ENCODE measurements at regions not wholly inside any gene's neighbourhood (a gene's known extent, or its start where the extent isn't known, plus 50 kb on each side); places are given as distances from the start of the nearest gene placed in this dataset.

DNA sequence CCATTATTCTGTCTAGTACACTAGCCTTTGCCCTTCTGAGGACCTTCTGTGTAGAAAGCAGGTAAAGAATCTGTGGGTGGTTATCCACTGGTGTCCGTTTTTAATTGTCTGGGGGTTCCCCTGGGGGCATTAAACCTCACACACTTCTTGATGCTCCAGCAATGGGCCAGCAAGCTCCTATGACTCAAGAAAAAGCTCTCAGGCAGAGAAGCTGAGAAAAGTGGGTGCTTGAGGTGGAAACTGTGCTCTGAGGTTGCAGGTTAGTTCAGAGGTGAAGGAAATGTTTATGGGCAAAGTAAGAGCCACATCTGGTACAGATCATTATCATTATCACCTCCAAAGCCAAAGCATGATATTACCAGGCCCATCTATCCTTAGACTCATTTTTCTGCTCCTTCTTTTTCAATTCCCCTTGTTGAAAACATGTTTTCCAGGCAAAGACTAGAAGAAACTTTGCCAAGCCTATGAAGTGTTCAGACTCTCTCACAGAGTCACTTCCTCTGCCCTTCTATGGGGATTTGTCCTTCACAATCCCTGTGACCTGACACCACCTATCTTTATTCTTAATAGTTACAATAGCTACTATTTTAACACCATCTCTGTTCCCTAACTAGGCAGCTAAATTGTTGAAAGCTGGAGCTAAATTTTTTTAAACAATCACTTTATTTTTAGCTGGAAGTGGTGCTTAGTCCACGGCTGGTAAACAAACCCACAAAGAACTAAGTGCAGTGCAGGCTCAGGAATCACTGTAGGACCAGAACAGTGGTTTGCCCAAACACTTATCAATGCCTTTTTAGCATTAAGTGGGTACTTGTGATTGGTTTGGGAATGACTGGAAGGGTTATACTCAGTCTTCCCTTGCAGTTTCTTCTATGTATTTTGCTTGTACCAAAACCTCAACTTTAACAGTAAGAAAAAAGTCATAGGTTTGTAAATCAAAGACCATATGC, 512.8 kb upstream of the POU3F3 start:
- no peak for DNase-seq (ENCODE audit: extremely low spot score)
- TF ChIP-seq ARNT (IDR thresholded peaks at IDR 0.05): no peak
- no peak for TF ChIP-seq SUZ12 (IDR thresholded peaks at IDR 0.05)
- TF ChIP-seq FOXA1 (IDR thresholded peaks at IDR 0.05): no peak
- no peak for TF ChIP-seq ZNF384 (IDR thresholded peaks at IDR 0.05)
- TF ChIP-seq HDGF (IDR thresholded peaks at IDR 0.05; ENCODE audit: borderline replicate concordance): no peak
- TF ChIP-seq NFRKB (IDR thresholded peaks at IDR 0.05): no peak
- TF ChIP-seq BHLHE40 (IDR thresholded peaks at IDR 0.05; ENCODE audit: borderline replicate concordance): no peak
- TF ChIP-seq SP1 (IDR thresholded peaks at IDR 0.05): no peak
- TF ChIP-seq, protein P1, sequence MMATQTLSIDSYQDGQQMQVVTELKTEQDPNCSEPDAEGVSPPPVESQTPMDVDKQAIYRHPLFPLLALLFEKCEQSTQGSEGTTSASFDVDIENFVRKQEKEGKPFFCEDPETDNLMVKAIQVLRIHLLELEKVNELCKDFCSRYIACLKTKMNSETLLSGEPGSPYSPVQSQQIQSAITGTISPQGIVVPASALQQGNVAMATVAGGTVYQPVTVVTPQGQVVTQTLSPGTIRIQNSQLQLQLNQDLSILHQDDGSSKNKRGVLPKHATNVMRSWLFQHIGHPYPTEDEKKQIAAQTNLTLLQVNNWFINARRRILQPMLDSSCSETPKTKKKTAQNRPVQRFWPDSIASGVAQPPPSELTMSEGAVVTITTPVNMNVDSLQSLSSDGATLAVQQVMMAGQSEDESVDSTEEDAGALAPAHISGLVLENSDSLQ (IDR thresholded peaks at IDR 0.05): no peak
- TF ChIP-seq L3MBTL2 (conservative IDR thresholded peaks at IDR 0.05): no peak
- TF ChIP-seq TARDBP (IDR thresholded peaks at IDR 0.05): no peak
- ChIA-PET CTCF (no interaction called here), POLR2A (no interaction called here)

DNA sequence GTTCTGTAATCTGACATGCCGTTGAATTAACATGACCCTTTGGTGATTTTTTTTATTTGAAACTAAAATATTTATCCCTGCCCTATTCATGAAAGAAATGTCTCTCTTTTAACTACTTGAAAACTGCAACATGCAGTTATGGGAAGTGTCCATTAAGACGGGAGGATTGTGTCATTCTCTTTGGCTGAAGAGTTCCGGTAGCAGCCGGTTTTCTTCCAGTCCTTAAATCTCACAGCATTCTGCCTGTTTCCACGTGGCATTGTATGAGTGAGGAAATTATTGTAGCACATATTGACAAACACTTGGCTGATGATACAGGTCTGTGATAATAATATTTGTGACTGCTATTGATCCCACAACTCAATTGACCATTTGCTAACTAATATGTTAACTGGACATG, 509.6 kb upstream of the POU3F3 start:
- DNase-seq (ENCODE audit: extremely low spot score): no peak
- POLR2A ChIA-PET: no interaction called here
- CTCF ChIA-PET: no interaction called here
- no peak for TF ChIP-seq FOXM1 (IDR thresholded peaks at IDR 0.05; ENCODE audit: borderline replicate concordance)

DNA sequence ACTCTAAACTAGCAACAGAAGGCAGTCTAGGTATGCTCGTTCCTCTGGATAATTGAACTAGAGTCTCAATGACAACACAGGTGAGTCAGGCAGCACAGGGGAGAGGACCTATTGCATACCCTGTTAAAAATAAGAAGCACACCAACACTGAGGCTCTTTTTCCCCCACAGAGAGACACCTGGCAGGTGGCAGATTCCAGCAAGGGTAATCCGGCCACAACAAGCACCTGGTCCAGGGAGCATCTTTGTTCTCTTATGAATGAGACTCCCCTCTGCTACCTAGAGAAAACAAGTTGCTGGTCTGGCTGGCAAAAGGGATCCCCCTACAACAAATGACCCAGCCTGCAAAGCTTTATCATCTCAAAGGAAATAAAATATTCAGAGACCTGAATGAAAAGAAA, 508.9 kb upstream of the POU3F3 start:
- POLR2A ChIA-PET: no interaction called here
- TF ChIP-seq BHLHE40 (IDR thresholded peaks at IDR 0.05; ENCODE audit: borderline replicate concordance): no peak
- TF ChIP-seq, protein P1 (IDR thresholded peaks at IDR 0.05): no peak
- no peak for TF ChIP-seq CTBP1 (IDR thresholded peaks at IDR 0.05; ENCODE audit: borderline replicate concordance)
- no peak for TF ChIP-seq LEF1 (IDR thresholded peaks at IDR 0.05; ENCODE audit: borderline replicate concordance)
- DNase-seq (ENCODE audit: extremely low spot score): no peak
- CTCF ChIA-PET: no interaction called here

DNA sequence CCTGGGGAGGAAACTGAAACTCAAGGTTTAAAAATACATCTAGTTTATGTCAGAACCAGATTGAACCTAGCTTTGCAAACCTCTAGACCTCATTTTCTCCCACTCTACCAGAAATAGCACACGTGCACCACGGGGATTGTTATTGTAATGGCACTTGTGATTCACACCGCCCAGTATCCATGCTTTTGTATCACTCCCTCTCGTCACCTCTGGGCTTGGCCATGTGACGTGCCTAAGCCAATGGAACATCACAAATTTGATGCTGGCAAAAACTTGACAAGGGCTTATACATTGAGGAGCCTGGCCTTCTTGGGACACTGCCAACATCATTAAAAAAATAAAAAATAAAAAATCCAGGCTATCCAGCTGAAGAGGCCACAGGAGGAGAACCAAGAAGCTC, 495.8 kb upstream of the POU3F3 start:
- DNase-seq (ENCODE audit: extremely low spot score): no peak
- CTCF ChIA-PET: no interaction called here
- TF ChIP-seq HDGF (IDR thresholded peaks at IDR 0.05; ENCODE audit: borderline replicate concordance) (no peak), FOXK2 (IDR thresholded peaks at IDR 0.05) (no peak), FOXM1 (IDR thresholded peaks at IDR 0.05; ENCODE audit: borderline replicate concordance) (no peak), SUZ12 (IDR thresholded peaks at IDR 0.05) (no peak), BHLHE40 (IDR thresholded peaks at IDR 0.05; ENCODE audit: borderline replicate concordance) (no peak), NFRKB (IDR thresholded peaks at IDR 0.05) (no peak), SP1 (IDR thresholded peaks at IDR 0.05) (no peak), ARNT (IDR thresholded peaks at IDR 0.05) (no peak), L3MBTL2 (conservative IDR thresholded peaks at IDR 0.05) (no peak), TARDBP (IDR thresholded peaks at IDR 0.05) (no peak), LEF1 (IDR thresholded peaks at IDR 0.05; ENCODE audit: borderline replicate concordance) (no peak), CTBP1 (IDR thresholded peaks at IDR 0.05; ENCODE audit: borderline replicate concordance) (no peak), FOXA1 (IDR thresholded peaks at IDR 0.05) (no peak), ELF4 (IDR thresholded peaks at IDR 0.05) (no peak), ZNF384 (IDR thresholded peaks at IDR 0.05) (no peak)
- TF ChIP-seq, protein P1 (IDR thresholded peaks at IDR 0.05): no peak
- POLR2A ChIA-PET: no interaction called here

- POLR2A ChIA-PET: no interaction called here
- no peak for DNase-seq (ENCODE audit: extremely low spot score)
These were observed 492.5 kb upstream of the POU3F3 start for GRCh38 chr2:104361414-104361813.

GRCh38 chr2:104368089-104368488, 485.8 kb upstream of the POU3F3 start:
- ChIA-PET CTCF (no interaction called here), POLR2A (no interaction called here)
- TF ChIP-seq L3MBTL2 (conservative IDR thresholded peaks at IDR 0.05): no peak
- no peak for TF ChIP-seq FOXA1 (IDR thresholded peaks at IDR 0.05)
- no peak for TF ChIP-seq FOXM1 (IDR thresholded peaks at IDR 0.05; ENCODE audit: borderline replicate concordance)
- TF ChIP-seq TARDBP (IDR thresholded peaks at IDR 0.05): no peak
- TF ChIP-seq BHLHE40 (IDR thresholded peaks at IDR 0.05; ENCODE audit: borderline replicate concordance): no peak
- no peak for TF ChIP-seq NFRKB (IDR thresholded peaks at IDR 0.05)
- DNase-seq (ENCODE audit: extremely low spot score): no peak

More at GRCh38 chr2:104361414-104361813, 492.5 kb upstream of the POU3F3 start:
- TF ChIP-seq ARNT (IDR thresholded peaks at IDR 0.05) (no peak), BHLHE40 (IDR thresholded peaks at IDR 0.05; ENCODE audit: borderline replicate concordance) (no peak), ELF4 (IDR thresholded peaks at IDR 0.05) (no peak)
- CTCF ChIA-PET: no interaction called here
